Ovary (tissue), 7 donors: ENCODE measurements at regions not wholly inside any gene's neighbourhood (a gene's known extent, or its start where the extent isn't known, plus 50 kb on each side); places are given as distances from the start of the nearest gene placed in this dataset.
"Not testable (repeated sequence)": the region's sequence is repeated elsewhere in the genome, so short reads cannot be mapped to it uniquely, and the experiment has no call there.

Experiments
- DNase-seq, 5 donors: peaks; one replicate each; pipeline ENCODE4 v3.0.0-alpha.2; 2019 to 2020
- H3K27ac ChIP-seq, 2 donors: fragments of 200-600 bp; one replicate each; pipeline versions ENCODE4 v1.5.1 to v1.8.0; 2019 to 2022
- H3K27me3 ChIP-seq: fragments of 200-600 bp; one replicate; pipeline ENCODE4 v1.8.0; 2022
- H3K36me3 ChIP-seq: fragments of 200-600 bp; sonication (generic); one replicate; pipeline ENCODE4 v1.5.1; 2019
- H3K4me1 ChIP-seq: one replicate; pipeline ENCODE4 v1.8.1; 2013; ENCODE audit warnings: mild to moderate bottlenecking, moderate library complexity; ENCODE audit not compliant: insufficient read depth
- H3K4me3 ChIP-seq: fragments of 200-600 bp; sonication (generic); one replicate; pipeline ENCODE4 v1.5.1; 2017
- H3K9me3 ChIP-seq, 2 donors: fragments of 200-600 bp in 1 of 2; sonication (generic) in 1 of 2; one replicate each; pipeline versions ENCODE4 v1.5.1 to v1.8.1; 2013 to 2019; ENCODE audit warnings: mild to moderate bottlenecking in 1 of 2, moderate library complexity in 1 of 2
- CTCF ChIP-seq, 3 donors: fragments of 450-650 bp in 2 of 3; fragments of 200-600 bp in 1 of 3; IDR thresholded peaks; one replicate each; pipeline versions ENCODE4 v1.5.1 to v1.8.0; 2016 to 2022; ENCODE audit warnings: antibody characterized with exemption in 3 of 3, mild to moderate bottlenecking in 1 of 3
- EP300 ChIP-seq: sonication (generic); formaldehyde crosslinking; IDR thresholded peaks from one replicate; pipeline ENCODE4 v1.6.1; 2017; ENCODE audit warnings: antibody characterized with exemption
- POLR2A ChIP-seq: fragments of 450-650 bp; IDR thresholded peaks from one replicate; pipeline ENCODE4 v1.6.1; 2017; ENCODE audit warnings: antibody characterized with exemption, mild to moderate bottlenecking, moderate library complexity
- WGBS, 3 donors: extraction: QIAGEN DNeasy Blood & Tissue Kit in 1 of 3; methylation state at CpG; one replicate each; pipeline versions ENCODE4 v1.1.5 to v1.1.7; 2013 to 2017; 5-methylcytosine and 5-hydroxymethylcytosine counted together
- intact Hi-C, 4 donors: fragments of 100-400 bp; cut with DNase I; formaldehyde crosslinking; loops; one replicate each; pipeline versions ENCODE4 v1.11.0 to v1.15.1; 2022 to 2023
- donor health status: DM: no; HTN: no; CAD: no; lungs with moderate emphysema.
- donor health status: DM: no; HTN: no; CAD: no.
- donor health status: Bipolar disorder and iron deficiency.
- donor health status: DM: no; HTN: no; CAD: no.
- donor health status: DM: yes; HTN: yes; CAD: no.

DNA sequence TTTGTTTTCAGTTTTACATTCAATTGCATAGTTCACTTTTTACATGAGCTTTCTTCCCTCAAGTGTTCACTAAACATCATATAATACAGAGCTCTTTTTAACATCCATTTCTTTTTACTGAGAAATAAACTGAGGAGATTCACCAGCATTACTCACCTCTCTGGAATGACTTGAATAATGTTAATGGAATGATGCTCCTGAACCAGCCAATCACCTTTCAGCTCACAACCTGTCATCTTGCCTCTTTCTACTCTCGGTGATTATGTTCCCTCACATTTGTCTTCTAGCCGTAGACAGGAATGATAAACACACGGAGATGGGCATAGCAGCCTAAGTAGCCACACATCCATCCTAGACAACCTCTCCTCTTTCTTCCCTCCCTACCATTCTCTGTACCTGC is 301.7 kb downstream of the PAX3 start:
- Histone ChIP-seq H3K27ac (no peak overlapping the region), H3K27me3 (no peaks in the 10 kb centered on the region), H3K36me3 (no peaks in the 10 kb centered on the region), H3K4me1 (no peaks in the 10 kb centered on the region), H3K4me3 (no peak overlapping the region), H3K9me3 (no peaks in the 10 kb centered on the region)
- TF ChIP-seq CTCF (IDR thresholded peaks at IDR 0.05), result no peak
- TF ChIP-seq EP300, result no peak
- TF ChIP-seq POLR2A, result no peak
- DNase-seq, result no peak
- WGBS, 3 donors, result 22 to 36% (median 28%) methylated on average over 3 of the region's 3 CpGs
- intact Hi-C loops, result no loop called here

DNA sequence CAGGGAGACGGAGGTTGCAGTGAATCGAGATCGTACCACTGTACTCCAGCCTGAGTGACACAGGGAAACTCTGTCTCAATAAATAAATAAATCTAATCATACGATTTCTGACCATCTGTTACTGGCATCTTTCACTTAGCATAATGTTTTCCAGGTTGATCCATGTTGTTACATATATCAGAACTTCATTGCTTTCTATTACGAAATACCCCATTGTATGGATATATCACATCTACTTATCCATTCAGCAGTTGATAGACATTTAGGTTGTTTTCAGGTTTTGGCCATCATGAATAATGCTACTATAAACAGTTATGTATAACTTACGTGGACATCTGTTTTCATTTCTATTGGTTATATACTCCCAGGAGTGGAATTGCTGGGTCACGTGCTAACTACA is 303.9 kb downstream of the PAX3 start:
- intact Hi-C loops, result no loop called here
- Histone ChIP-seq H3K27me3 (no peaks in the 10 kb centered on the region), H3K27ac (no peak overlapping the region), H3K4me1 (no peaks in the 10 kb centered on the region), H3K9me3 (no peaks in the 10 kb centered on the region), H3K36me3 (no peaks in the 10 kb centered on the region), H3K4me3 (no peak overlapping the region)
- 92 to 95% (median 93%) methylated on average over 7 of the region's 7 CpGs for WGBS, 3 donors
- TF ChIP-seq EP300 (no peak), CTCF (IDR thresholded peaks at IDR 0.05) (no peak), POLR2A (no peak)
- DNase-seq, result no peak

GRCh38 chr2:221984376-221984775 is 314.4 kb downstream of the PAX3 start:
- not testable (repeated sequence) for DNase-seq, H3K9me3 ChIP-seq
- 80 to 96% (median 88%) methylated on average over 12 to 13 of the region's 13 CpGs for WGBS, 3 donors

DNA sequence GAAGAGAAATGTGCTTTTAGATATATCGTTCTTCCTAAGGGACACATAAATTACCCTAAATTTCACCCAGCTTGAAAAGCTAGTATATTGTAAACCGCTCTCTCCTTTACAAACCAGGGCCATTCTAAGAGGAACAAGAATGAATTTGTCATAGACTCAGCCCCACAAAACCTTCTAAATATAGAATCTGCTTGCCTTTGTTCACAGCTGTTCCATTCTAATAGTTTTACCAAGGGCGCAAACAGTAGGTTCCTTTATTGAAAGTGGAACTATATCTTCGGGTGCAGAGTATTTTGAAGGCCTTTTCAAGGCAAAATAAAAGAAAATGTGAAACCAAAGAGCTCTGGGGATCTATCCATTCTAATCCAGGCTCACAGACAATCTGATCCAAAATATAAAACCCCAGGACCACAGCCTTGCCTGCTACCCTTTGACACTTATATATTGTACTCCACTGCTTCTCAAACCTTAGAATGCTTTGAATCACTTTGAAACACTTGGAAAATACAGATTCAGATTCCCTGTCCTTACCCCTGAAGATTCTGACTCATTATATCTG is 316.8 kb downstream of the PAX3 start:
- no peak overlapping the region for H3K27ac ChIP-seq
- no peaks in the 10 kb centered on the region for H3K4me1 ChIP-seq
- DNase-seq, result no peak
- H3K27me3 ChIP-seq, result no peaks in the 10 kb centered on the region
- WGBS, 3 donors, result 75 to 83% (median 81%) methylated on average over 4 of the region's 4 CpGs
- H3K36me3 ChIP-seq, result no peaks in the 10 kb centered on the region
- no peaks in the 10 kb centered on the region for H3K9me3 ChIP-seq
- H3K4me3 ChIP-seq, result no peak overlapping the region
- TF ChIP-seq EP300 (no peak), POLR2A (no peak), CTCF (IDR thresholded peaks at IDR 0.05) (no peak)
- intact Hi-C loops, result no loop called here

More at GRCh38 chr2:221984376-221984775, 314.4 kb downstream of the PAX3 start:
- H3K4me3 ChIP-seq, H3K36me3 ChIP-seq, intact Hi-C loops, H3K4me1 ChIP-seq, H3K27ac ChIP-seq, H3K27me3 ChIP-seq: not testable (repeated sequence)

GRCh38 chr2:221975151-221975550 is 323.6 kb downstream of the PAX3 start:
- no peaks in the 10 kb centered on the region for H3K4me1 ChIP-seq
- H3K36me3 ChIP-seq, result no peaks in the 10 kb centered on the region
- no peak for TF ChIP-seq EP300
- TF ChIP-seq POLR2A, result no peak
- TF ChIP-seq CTCF (IDR thresholded peaks at IDR 0.05), result no peak
- intact Hi-C loops, result no loop called here
- H3K27ac ChIP-seq, result no peak overlapping the region
- H3K27me3 ChIP-seq, result no peaks in the 10 kb centered on the region
- H3K9me3 ChIP-seq, result no peaks in the 10 kb centered on the region
- no peak overlapping the region for H3K4me3 ChIP-seq
- DNase-seq, result no peak
- WGBS, 3 donors, result 76 to 89% (median 84%) methylated on average over 2 of the region's 2 CpGs
